Peyer's patch (tissue), 4 donors: ENCODE measurements at regions not wholly inside any gene's neighbourhood (a gene's known extent, or its start where the extent isn't known, plus 50 kb on each side); places are given as distances from the start of the nearest gene placed in this dataset.

Source experiments
- CTCF ChIP-seq, 6 experiments: fragments of 450-650 bp in 4 of 6; fragments of 200-600 bp in 2 of 6; sonication (generic) in 1 of 6; IDR thresholded peaks; one replicate each; pipeline ENCODE4 v1.5.1; 2017 to 2019; ENCODE audit warnings: antibody characterized with exemption in 6 of 6, mild to moderate bottlenecking in 3 of 6, moderate library complexity in 1 of 6
- POLR2A ChIP-seq, 2 donors: fragments of 450-650 bp; IDR thresholded peaks; one replicate each; pipeline ENCODE4 v1.5.1; 2017; ENCODE audit warnings: antibody characterized with exemption in 2 of 2, mild to moderate bottlenecking in 2 of 2, moderate library complexity in 2 of 2

- TF ChIP-seq CTCF (IDR thresholded peaks at IDR 0.05) = no peak
- TF ChIP-seq POLR2A (IDR thresholded peaks at IDR 0.05) = no peak
Observed at GRCh38 chr6:20326422-20326728, 75.3 kb upstream of the E2F3 start.
